ENCODE measurements at regions not wholly inside any gene's neighbourhood (a gene's known extent, or its start where the extent isn't known, plus 50 kb on each side); places are given as distances from the start of the nearest gene placed in this dataset.

- WGBS (ENCODE audit: extremely low coverage, insufficient read length, low lambda C conversion rate) = no CpG with 5 or more reads among the region's 5 CpGs
- TF ChIP-seq CTCF (conservative IDR thresholded peaks at IDR 0.05) = no peak
Observed at GRCh38 chr6:63503199-63503598, 69.1 kb upstream of the LOC128125822 start.

More at GRCh38 chr6:63503199-63503598, 69.1 kb upstream of the LOC128125822 start:
- no peaks in the 10 kb centered on the region for H3K27me3 ChIP-seq (ENCODE audit: insufficient read depth, low read length)
- no peak for DNase-seq
- H4K20me1 ChIP-seq (ENCODE audit: control insufficient read depth, insufficient read depth, insufficient read length) = no peaks in the 10 kb centered on the region
- no peaks in the 10 kb centered on the region for H3K27me3 Mint-ChIP-seq (ENCODE audit: low read depth)
- no peaks in the 10 kb centered on the region for H3K36me3 Mint-ChIP-seq (ENCODE audit: insufficient read depth in 1 of 3, low read depth in 3 of 3)
- H2BK5ac ChIP-seq (ENCODE audit: insufficient read length, low read length) = no peak overlapping the region
- no peak overlapping the region for H3K27ac ChIP-seq (ENCODE audit: insufficient read length, low read depth, low read length)
- H2AK5ac ChIP-seq (ENCODE audit: insufficient read length, low read length) = no peak overlapping the region
- no peak overlapping the region for H3K4ac ChIP-seq (ENCODE audit: low read depth, low read length)
- no peak overlapping the region for H4K91ac ChIP-seq (ENCODE audit: insufficient read length, low read depth, low read length)
- H3K79me2 ChIP-seq (ENCODE audit: insufficient read depth, low read length) = no peaks in the 10 kb centered on the region
- H3K23ac ChIP-seq (ENCODE audit: insufficient read length, low read depth, low read length) = no peak overlapping the region
- no peak overlapping the region for H4K8ac ChIP-seq (replicated peaks; ENCODE audit: insufficient read length, low read depth, low read length)
- no peaks in the 10 kb centered on the region; a peak in 2 of 4 replicates for H3K4me1 Mint-ChIP-seq
- no peak overlapping the region for H3K27ac Mint-ChIP-seq
- no peak overlapping the region for H2BK12ac ChIP-seq (ENCODE audit: insufficient read length, low read depth, low read length)
- no peaks in the 10 kb centered on the region for H3K9me3 Mint-ChIP-seq
- no peak overlapping the region for H3K4me2 ChIP-seq (ENCODE audit: insufficient read depth, insufficient read length, low read length)
- no peaks in the 10 kb centered on the region for H3K4me1 ChIP-seq (ENCODE audit: insufficient read depth, low read length)
- H3K9ac ChIP-seq (ENCODE audit: extremely low read depth, insufficient read length, low read length) = no peak overlapping the region
- no peak overlapping the region for H2BK120ac ChIP-seq (ENCODE audit: low read depth, low read length, poor library complexity, severe bottlenecking)
- no peaks in the 10 kb centered on the region for H3K9me3 ChIP-seq (ENCODE audit: control insufficient read depth, low read depth, low read length)
- no peak overlapping the region for H4K5ac ChIP-seq (ENCODE audit: insufficient read length, low read depth, low read length)
- no peak overlapping the region for H2BK20ac ChIP-seq (ENCODE audit: low read depth, low read length, poor library complexity, severe bottlenecking)
- no peak overlapping the region for H2BK15ac ChIP-seq (ENCODE audit: low read depth, low read length)
- no peak overlapping the region for H3K4me3 Mint-ChIP-seq
- no peak overlapping the region for H3T11ph ChIP-seq (ENCODE audit: low read length)
- H3K23me2 ChIP-seq (ENCODE audit: insufficient read length, low read depth, low read length, poor library complexity, severe bottlenecking) = no peaks in the 10 kb centered on the region
- no peak overlapping the region for H2AFZ ChIP-seq (ENCODE audit: low read length)
- no peaks in the 10 kb centered on the region for H3K79me1 ChIP-seq (ENCODE audit: insufficient read depth, low read depth, low read length, poor library complexity, severe bottlenecking)
- no peak overlapping the region for H3K18ac ChIP-seq (ENCODE audit: insufficient read length, low read depth, low read length)
- no peak overlapping the region for H3K14ac ChIP-seq (ENCODE audit: insufficient read depth, low read length)
- no peak overlapping the region for H3K56ac ChIP-seq (ENCODE audit: insufficient read length, low read depth, low read length)

Data from H9 (cell line).